Fibroblast of skin of left quadriceps (primary cell): ENCODE measurements at regions not wholly inside any gene's neighbourhood (a gene's known extent, or its start where the extent isn't known, plus 50 kb on each side); places are given as distances from the start of the nearest gene placed in this dataset.
A peak's percentile ranks its signal among the peaks of the same experiment; 100 is the strongest.

Experiments
- DNase-seq, 2 experiments: peaks; one replicate each; pipeline ENCODE4 v3.0.0-alpha.2; 2013; ENCODE audit warnings: low read depth in 2 of 2

GRCh38 chr3:72158639-72159326 lies 373.8 kb upstream of the PROK2 start:
- DNase-seq = no peak

- no peak for DNase-seq
Observed at GRCh38 chr3:72157748-72158638, 373.0 kb upstream of the PROK2 start.

- peak; percentile 99 for DNase-seq
Observed at GRCh38 chr3:72155391-72156064, 370.6 kb upstream of the PROK2 start.

- no peak for DNase-seq
Observed at GRCh38 chr3:72154391-72155335, 369.7 kb upstream of the PROK2 start.

- no peak for DNase-seq
Observed at GRCh38 chr3:72153477-72154314, 368.7 kb upstream of the PROK2 start.

GRCh38 chr3:72152551-72153476 lies 367.9 kb upstream of the PROK2 start:
- peak; percentile 77 to 82 for DNase-seq

GRCh38 chr3:72151465-72152238 lies 366.7 kb upstream of the PROK2 start:
- no peak for DNase-seq

GRCh38 chr3:72150634-72151412 lies 365.9 kb upstream of the PROK2 start:
- DNase-seq = no peak

- no peak for DNase-seq
Observed at GRCh38 chr3:72149645-72150300, 364.8 kb upstream of the PROK2 start.

- DNase-seq = no peak
Observed at GRCh38 chr3:72147600-72147999, 362.7 kb upstream of the PROK2 start.

- peak; percentile 82 to 86 for DNase-seq
Observed at GRCh38 chr3:72145506-72146380, 360.8 kb upstream of the PROK2 start.

- no peak for DNase-seq
Observed at GRCh38 chr3:72144773-72145505, 360.0 kb upstream of the PROK2 start.

- no peak for DNase-seq
Observed at GRCh38 chr3:72143966-72144717, 359.2 kb upstream of the PROK2 start.

GRCh38 chr3:72143322-72143721 lies 358.4 kb upstream of the PROK2 start:
- DNase-seq = no peak

GRCh38 chr3:72142028-72142427 lies 357.1 kb upstream of the PROK2 start:
- DNase-seq = no peak
